H9 (cell line): ENCODE measurements at regions not wholly inside any gene's neighbourhood (a gene's known extent, or its start where the extent isn't known, plus 50 kb on each side); places are given as distances from the start of the nearest gene placed in this dataset.

Experiments used
- DNase-seq: peaks from one replicate; pipeline ENCODE4 v3.0.0-alpha.2; 2017
- H2AFZ ChIP-seq: one replicate; pipeline ENCODE4 v1.6.1; 2013; ENCODE audit warnings: mild to moderate bottlenecking, low read length, control low read depth, moderate library complexity
- H2AK5ac ChIP-seq: 2 replicates; pipeline ENCODE4 v1.6.1; 2013; ENCODE audit warnings: low read length, control low read depth, mixed read lengths; ENCODE audit not compliant: insufficient read length
- H2BK120ac ChIP-seq: one replicate; pipeline ENCODE4 v1.6.1; 2013; ENCODE audit warnings: low read depth, mild to moderate bottlenecking, low read length, control low read depth, inconsistent platforms; ENCODE audit not compliant: poor library complexity, severe bottlenecking
- H2BK12ac ChIP-seq: 2 replicates; pipeline ENCODE4 v1.6.1; 2013; ENCODE audit warnings: low read length, control low read depth, mixed read lengths, low read depth; ENCODE audit not compliant: insufficient read length
- H2BK15ac ChIP-seq: 2 replicates; pipeline ENCODE4 v1.6.1; 2013; ENCODE audit warnings: low read depth, low read length, control low read depth
- H2BK20ac ChIP-seq: one replicate; pipeline ENCODE4 v1.6.1; 2013; ENCODE audit warnings: low read depth, mild to moderate bottlenecking, low read length, control low read depth, inconsistent platforms; ENCODE audit not compliant: poor library complexity, severe bottlenecking
- H2BK5ac ChIP-seq: 2 replicates; pipeline ENCODE4 v1.6.1; 2013; ENCODE audit warnings: low read length, control low read depth, mixed read lengths; ENCODE audit not compliant: insufficient read length
- H3K14ac ChIP-seq: 2 replicates; pipeline ENCODE4 v1.6.1; 2013; ENCODE audit warnings: low read length, control low read depth; ENCODE audit not compliant: insufficient read depth
- H3K18ac ChIP-seq: 2 replicates; pipeline ENCODE4 v1.6.1; 2013; ENCODE audit warnings: low read depth, mild to moderate bottlenecking, mixed read lengths, low read length, control low read depth; ENCODE audit not compliant: insufficient read length
- H3K23ac ChIP-seq: 2 replicates; pipeline ENCODE4 v1.6.1; 2013; ENCODE audit warnings: low read length, control low read depth, mixed read lengths, low read depth; ENCODE audit not compliant: insufficient read length
- H3K23me2 ChIP-seq: 2 replicates; pipeline ENCODE4 v1.6.1; 2013; ENCODE audit warnings: low read depth, mild to moderate bottlenecking, mixed read lengths, low read length, control low read depth; ENCODE audit not compliant: insufficient read length, poor library complexity, severe bottlenecking
- H3K27ac ChIP-seq: 2 replicates; pipeline ENCODE4 v1.5.1; 2013; ENCODE audit warnings: low read length, control low read depth, mixed read lengths, low read depth; ENCODE audit not compliant: insufficient read length
- H3K27me3 ChIP-seq: 2 replicates; pipeline ENCODE4 v1.6.1; 2013; ENCODE audit warnings: low read length, control low read depth, inconsistent platforms; ENCODE audit not compliant: insufficient read depth
- H3K4ac ChIP-seq: 2 replicates; pipeline ENCODE4 v1.6.1; 2013; ENCODE audit warnings: low read depth, mild to moderate bottlenecking, control low read depth, inconsistent platforms, low read length, moderate library complexity
- H3K4me1 ChIP-seq: 2 replicates; pipeline ENCODE4 v1.6.1; 2013; ENCODE audit warnings: low read length, control low read depth, inconsistent platforms; ENCODE audit not compliant: insufficient read depth
- H3K4me2 ChIP-seq: 2 replicates; pipeline ENCODE4 v1.6.1; 2013; ENCODE audit warnings: low read length, control low read depth, mixed read lengths; ENCODE audit not compliant: insufficient read length, insufficient read depth
- H3K56ac ChIP-seq: 2 replicates; pipeline ENCODE4 v1.6.1; 2013; ENCODE audit warnings: low read depth, mild to moderate bottlenecking, mixed read lengths, low read length, control low read depth; ENCODE audit not compliant: insufficient read length
- H3K79me1 ChIP-seq: 2 replicates; pipeline ENCODE4 v1.6.1; 2013; ENCODE audit warnings: low read depth, mild to moderate bottlenecking, moderate library complexity, low read length, control low read depth, inconsistent platforms; ENCODE audit not compliant: insufficient read depth, poor library complexity, severe bottlenecking
- H3K79me2 ChIP-seq: 2 replicates; pipeline ENCODE4 v1.6.1; 2013; ENCODE audit warnings: low read length, control low read depth, inconsistent platforms; ENCODE audit not compliant: insufficient read depth
- H3K9ac ChIP-seq: 2 replicates; pipeline ENCODE4 v1.6.1; 2013; ENCODE audit warnings: low read length, control low read depth, mixed read lengths; ENCODE audit not compliant: insufficient read length; ENCODE audit errors: extremely low read depth
- H3K9me3 ChIP-seq: one replicate; pipeline ENCODE4 v1.6.1; 2013; ENCODE audit warnings: low read depth, low read length, inconsistent platforms; ENCODE audit not compliant: control insufficient read depth
- H3T11ph ChIP-seq: one replicate; pipeline ENCODE4 v1.6.1; 2013; ENCODE audit warnings: mild to moderate bottlenecking, low read length, control low read depth, inconsistent platforms
- H4K20me1 ChIP-seq: one replicate; pipeline ENCODE4 v1.6.1; 2013; ENCODE audit not compliant: control insufficient read depth, insufficient read length, insufficient read depth
- H4K5ac ChIP-seq: 2 replicates; pipeline ENCODE4 v1.6.1; 2013; ENCODE audit warnings: low read depth, mild to moderate bottlenecking, mixed read lengths, low read length, control low read depth; ENCODE audit not compliant: insufficient read length
- H4K8ac ChIP-seq: replicated peaks from 2 replicates; pipeline ENCODE4 v1.6.1; 2013; ENCODE audit warnings: low read length, control low read depth, mixed read lengths, low read depth; ENCODE audit not compliant: insufficient read length
- H4K91ac ChIP-seq: 2 replicates; pipeline ENCODE4 v1.6.1; 2013; ENCODE audit warnings: low read depth, mild to moderate bottlenecking, moderate library complexity, mixed read lengths, low read length, control low read depth; ENCODE audit not compliant: insufficient read length
- H3K27ac Mint-ChIP-seq, 3 experiments: 2 replicates in 2 of 3; 3 replicates in 1 of 3; pipeline ENCODE4 v1.8.0; 2020 to 2021; ENCODE audit warnings: mixed read lengths in 3 of 3, mild to moderate bottlenecking in 1 of 3, moderate library complexity in 1 of 3
- H3K27me3 Mint-ChIP-seq: 2 replicates; pipeline ENCODE4 v1.8.0; 2021; ENCODE audit warnings: low read depth, mild to moderate bottlenecking, moderate library complexity, mixed read lengths
- H3K36me3 Mint-ChIP-seq, 3 experiments: 2 replicates in 2 of 3; 3 replicates in 1 of 3; pipeline ENCODE4 v1.8.0; 2020 to 2021; ENCODE audit warnings: low read depth in 3 of 3, mixed read lengths in 3 of 3; ENCODE audit not compliant: insufficient read depth in 1 of 3
- H3K4me1 Mint-ChIP-seq, 2 experiments: 2 replicates each; pipeline ENCODE4 v1.8.0; 2020; ENCODE audit warnings: mixed read lengths in 2 of 2
- H3K4me3 Mint-ChIP-seq, 2 experiments: 2 replicates in 1 of 2; 3 replicates in 1 of 2; pipeline ENCODE4 v1.8.0; 2020 to 2021; ENCODE audit warnings: mild to moderate bottlenecking in 2 of 2, mixed read lengths in 2 of 2, moderate library complexity in 1 of 2
- H3K9me3 Mint-ChIP-seq, 2 experiments: 2 replicates in 1 of 2; 3 replicates in 1 of 2; pipeline ENCODE4 v1.8.0; 2020; ENCODE audit warnings: mild to moderate bottlenecking in 2 of 2, mixed read lengths in 2 of 2, moderate library complexity in 1 of 2
- WGBS: extraction: QIAGEN DNeasy Blood & Tissue Kit; methylation state at CpG from one replicate; pipeline ENCODE4 v1.1.7; 2013; ENCODE audit warnings: missing lambda C conversion rate, low lambda C conversion rate, mixed read lengths; ENCODE audit not compliant: insufficient read length; ENCODE audit errors: extremely low coverage; 5-methylcytosine and 5-hydroxymethylcytosine counted together
- TF ChIP-seq, protein P1 (sequence below): fragments of 200-600 bp; sonication (generic); conservative IDR thresholded peaks from 3 replicates; pipeline ENCODE4 v1.8.0; 2021; ENCODE audit warnings: antibody characterized with exemption, mild to moderate bottlenecking

DNA sequence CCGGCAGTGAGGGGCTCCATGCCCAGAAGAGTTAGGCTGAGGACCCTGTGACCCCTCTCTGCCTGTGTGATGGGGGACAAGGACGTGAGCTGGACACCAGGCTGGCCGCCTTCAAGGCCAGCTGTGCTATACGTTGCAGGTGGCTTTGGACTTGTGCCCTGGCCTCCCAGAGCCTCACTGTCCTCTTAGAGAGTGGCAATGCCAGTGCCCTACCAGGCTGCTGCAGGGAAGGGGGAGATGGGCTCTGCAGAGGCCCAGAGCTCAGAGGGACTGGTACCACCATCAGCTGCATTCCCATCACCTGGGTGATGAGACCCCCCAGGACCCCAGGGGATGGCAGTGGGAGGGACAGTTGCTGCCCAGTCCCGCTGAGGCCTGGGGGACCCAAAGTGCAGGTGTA lies 90.4 kb upstream of the SHISAL1 start:
- no peak overlapping the region for H3K56ac ChIP-seq
- H4K8ac ChIP-seq = no peak overlapping the region
- H3T11ph ChIP-seq = no peak overlapping the region
- H3K9ac ChIP-seq = no peak overlapping the region
- no peak overlapping the region for H3K27ac ChIP-seq
- H4K91ac ChIP-seq = no peak overlapping the region
- H4K20me1 ChIP-seq = no peaks in the 10 kb centered on the region
- H3K23ac ChIP-seq = no peak overlapping the region
- no peak overlapping the region for H3K4ac ChIP-seq
- no CpG with 5 or more reads among the region's 5 CpGs for WGBS
- no peak overlapping the region for H2AFZ ChIP-seq
- H3K27me3 Mint-ChIP-seq = peaks cover 8% of the 10 kb centered on the region
- peaks cover 15 to 20% of the 10 kb centered on the region in 2 experiments for H3K4me1 Mint-ChIP-seq
- H2BK12ac ChIP-seq = no peak overlapping the region
- no peak overlapping the region for H3K4me2 ChIP-seq
- H3K14ac ChIP-seq = no peak overlapping the region; the same call in 1 of the 2 replicates
- H2BK15ac ChIP-seq = no peak overlapping the region
- H3K27ac Mint-ChIP-seq = no peak overlapping the region
- DNase-seq = peak; percentile 14
- no peaks in the 10 kb centered on the region for H3K27me3 ChIP-seq
- H3K36me3 Mint-ChIP-seq = no peaks in the 10 kb centered on the region
- no peaks in the 10 kb centered on the region for H3K9me3 ChIP-seq
- no peak overlapping the region for H3K4me3 Mint-ChIP-seq
- no peaks in the 10 kb centered on the region; a peak in 1 of 5 replicates for H3K9me3 Mint-ChIP-seq
- H2BK120ac ChIP-seq = no peak overlapping the region
- no peaks in the 10 kb centered on the region for H3K79me2 ChIP-seq
- TF ChIP-seq, protein P1, sequence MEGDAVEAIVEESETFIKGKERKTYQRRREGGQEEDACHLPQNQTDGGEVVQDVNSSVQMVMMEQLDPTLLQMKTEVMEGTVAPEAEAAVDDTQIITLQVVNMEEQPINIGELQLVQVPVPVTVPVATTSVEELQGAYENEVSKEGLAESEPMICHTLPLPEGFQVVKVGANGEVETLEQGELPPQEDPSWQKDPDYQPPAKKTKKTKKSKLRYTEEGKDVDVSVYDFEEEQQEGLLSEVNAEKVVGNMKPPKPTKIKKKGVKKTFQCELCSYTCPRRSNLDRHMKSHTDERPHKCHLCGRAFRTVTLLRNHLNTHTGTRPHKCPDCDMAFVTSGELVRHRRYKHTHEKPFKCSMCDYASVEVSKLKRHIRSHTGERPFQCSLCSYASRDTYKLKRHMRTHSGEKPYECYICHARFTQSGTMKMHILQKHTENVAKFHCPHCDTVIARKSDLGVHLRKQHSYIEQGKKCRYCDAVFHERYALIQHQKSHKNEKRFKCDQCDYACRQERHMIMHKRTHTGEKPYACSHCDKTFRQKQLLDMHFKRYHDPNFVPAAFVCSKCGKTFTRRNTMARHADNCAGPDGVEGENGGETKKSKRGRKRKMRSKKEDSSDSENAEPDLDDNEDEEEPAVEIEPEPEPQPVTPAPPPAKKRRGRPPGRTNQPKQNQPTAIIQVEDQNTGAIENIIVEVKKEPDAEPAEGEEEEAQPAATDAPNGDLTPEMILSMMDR = no peak
- no peaks in the 10 kb centered on the region for H3K23me2 ChIP-seq
- H3K4me1 ChIP-seq = no peaks in the 10 kb centered on the region; the same call in 1 of the 2 replicates
- no peak overlapping the region for H3K18ac ChIP-seq
- no peak overlapping the region for H2BK5ac ChIP-seq
- no peak overlapping the region for H2AK5ac ChIP-seq
- no peak overlapping the region for H4K5ac ChIP-seq
- no peaks in the 10 kb centered on the region for H3K79me1 ChIP-seq
- no peak overlapping the region for H2BK20ac ChIP-seq
